ENCODE measurements at regions not wholly inside any gene's neighbourhood (a gene's known extent, or its start where the extent isn't known, plus 50 kb on each side); places are given as distances from the start of the nearest gene placed in this dataset.

DNA sequence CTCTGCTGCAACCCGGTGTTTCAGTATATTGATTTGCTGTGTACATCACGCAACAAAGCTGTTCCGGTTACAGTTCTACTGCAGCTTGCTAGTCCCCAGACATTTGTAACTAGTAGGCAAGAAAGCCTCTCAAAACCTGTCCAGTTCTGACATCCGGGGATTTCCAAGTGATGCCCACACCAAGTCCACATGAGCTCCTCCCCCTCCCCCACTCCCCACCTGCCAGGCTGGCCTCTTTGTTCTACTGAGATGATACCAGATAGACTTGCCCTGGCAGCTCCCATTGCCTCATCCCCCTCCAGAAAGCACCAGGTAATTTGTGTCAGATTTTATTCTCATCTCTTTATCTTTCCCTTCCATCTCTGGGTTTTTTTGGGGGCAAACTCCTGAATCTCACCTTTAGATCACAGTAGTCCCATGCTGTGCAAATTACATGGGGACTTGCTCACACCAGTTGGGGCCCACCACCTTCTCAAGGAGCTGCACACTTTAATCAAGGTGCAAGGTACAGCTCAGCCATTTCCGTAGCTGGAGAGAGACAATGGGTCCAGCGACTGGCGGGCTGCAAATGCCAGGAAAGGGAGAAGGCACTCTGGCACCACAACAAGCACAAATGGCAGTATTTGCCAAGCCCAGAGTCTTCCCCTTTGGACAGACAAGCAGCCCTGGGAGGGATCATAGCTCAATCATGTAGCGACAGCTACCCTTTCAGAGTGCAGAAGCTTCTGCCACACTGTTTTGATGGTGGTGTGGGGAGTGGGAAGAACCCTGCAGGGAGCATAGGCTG is 183.1 kb downstream of the CYLD start:
- no peak for DNase-seq

GRCh38 chr16:50917950-50918703 is 176.2 kb downstream of the CYLD start:
- DNase-seq = no peak

DNA sequence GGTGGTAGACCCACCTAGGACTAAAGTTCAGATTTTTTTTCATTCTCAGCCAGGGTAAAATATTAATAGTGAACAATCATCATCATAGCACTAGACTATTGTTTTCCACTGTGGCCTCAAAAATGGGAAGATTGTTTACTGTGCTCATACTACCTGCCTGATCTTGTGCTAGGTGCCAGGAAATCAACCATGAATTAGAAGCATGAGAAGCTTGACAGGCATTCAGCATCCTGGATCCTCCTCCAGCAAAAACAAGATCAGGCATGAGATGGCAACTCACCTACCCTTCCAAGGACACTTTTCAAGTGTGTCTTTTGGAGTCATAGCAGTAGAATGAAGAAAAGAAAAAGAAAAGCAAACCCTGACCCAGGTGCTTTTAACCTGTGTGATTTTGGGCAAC is 174.2 kb downstream of the CYLD start:
- DNase-seq = no peak

GRCh38 chr16:50915120-50915519 is 173.2 kb downstream of the CYLD start:
- DNase-seq = no peak

DNA sequence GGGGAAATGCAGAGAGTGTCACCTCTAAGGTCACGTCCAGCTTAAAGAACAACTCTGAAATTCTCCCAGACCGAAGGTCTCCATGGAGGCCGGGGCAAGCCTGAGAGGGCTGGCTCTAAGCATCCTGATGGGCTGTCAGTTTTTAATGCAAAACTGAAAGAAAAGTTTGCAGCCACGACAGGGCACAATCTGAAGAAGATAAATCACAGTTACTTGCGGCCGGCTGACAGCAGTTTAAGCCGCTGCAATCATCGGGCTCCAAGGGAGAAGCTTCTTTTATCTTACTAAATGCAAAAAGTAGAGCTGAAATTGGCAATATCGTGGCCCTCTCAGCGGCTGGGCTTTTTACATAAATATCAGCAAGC is 168.8 kb downstream of the CYLD start:
- no peak for DNase-seq

GRCh38 chr16:50909831-50910735 is 168.2 kb downstream of the CYLD start:
- no peak for DNase-seq

DNA sequence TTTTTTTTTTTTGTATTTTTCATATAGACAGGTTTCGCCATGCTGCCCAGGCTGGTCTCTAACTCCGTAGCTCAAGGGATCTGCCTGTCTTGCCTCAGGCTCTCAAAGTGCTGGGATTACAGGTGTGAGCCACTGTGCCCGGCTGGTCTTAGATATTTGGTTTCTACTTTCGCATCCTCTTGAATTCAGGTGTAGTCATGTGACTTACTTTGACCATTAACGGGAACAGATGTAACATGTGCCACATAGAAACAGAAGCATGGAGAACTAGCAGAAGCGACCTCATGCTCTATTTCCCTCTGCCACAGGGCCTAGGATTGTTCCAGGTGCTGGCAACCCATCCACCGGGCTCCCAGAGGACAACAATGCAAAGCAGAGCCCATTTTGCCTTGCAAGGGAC is 166.6 kb downstream of the CYLD start:
- DNase-seq = no peak

- DNase-seq = no peak
Observed at GRCh38 chr16:50906454-50906853, 164.6 kb downstream of the CYLD start.

- DNase-seq = no peak
Observed at GRCh38 chr16:50902457-50902856, 160.6 kb downstream of the CYLD start.

- DNase-seq = no peak
Observed at GRCh38 chr16:50901062-50901461, 159.2 kb downstream of the CYLD start.

- no peak for DNase-seq
Observed at GRCh38 chr16:50900391-50900942, 158.6 kb downstream of the CYLD start.

DNA sequence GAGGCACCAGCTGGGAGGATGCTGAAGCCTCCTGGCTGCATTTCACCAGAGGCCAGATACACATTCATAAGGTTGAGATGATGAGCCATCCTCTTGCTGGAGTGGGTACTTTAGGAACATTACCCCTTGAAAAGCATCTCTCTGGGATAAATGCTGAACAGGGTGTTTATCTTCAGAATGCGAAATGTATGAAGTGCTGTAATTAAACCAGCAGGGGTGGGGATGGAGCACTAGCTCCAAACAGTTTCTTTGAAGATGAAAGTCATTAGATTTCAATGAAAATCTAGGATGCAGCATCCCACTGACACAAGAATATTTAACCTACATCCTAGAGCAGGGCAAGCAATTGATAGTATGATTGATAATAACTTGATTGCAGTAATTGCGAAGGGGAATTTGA is 158.1 kb downstream of the CYLD start:
- no peak for DNase-seq

DNA sequence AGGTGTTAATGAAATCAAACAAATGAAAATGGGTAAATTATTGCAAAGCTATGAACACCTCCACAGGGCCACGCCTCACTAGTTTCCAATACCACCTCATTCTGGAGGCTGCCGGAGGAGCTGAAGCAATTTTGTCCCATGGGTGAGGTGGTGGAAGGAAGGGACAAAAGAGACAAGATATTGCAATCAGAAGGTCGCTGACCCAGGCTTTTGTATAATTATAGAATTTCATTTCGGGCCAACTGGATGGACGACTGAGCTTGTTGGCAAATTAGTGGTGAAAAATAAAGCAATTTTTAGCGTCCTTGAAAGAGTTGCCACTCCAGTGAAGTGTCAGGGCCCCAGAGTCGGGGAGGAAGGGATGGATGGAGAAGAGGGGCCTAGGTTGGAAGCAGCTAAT is 147.9 kb downstream of the CYLD start:
- no peak for DNase-seq

- no peak for DNase-seq
Observed at GRCh38 chr16:50889276-50889675, 147.4 kb downstream of the CYLD start.

DNA sequence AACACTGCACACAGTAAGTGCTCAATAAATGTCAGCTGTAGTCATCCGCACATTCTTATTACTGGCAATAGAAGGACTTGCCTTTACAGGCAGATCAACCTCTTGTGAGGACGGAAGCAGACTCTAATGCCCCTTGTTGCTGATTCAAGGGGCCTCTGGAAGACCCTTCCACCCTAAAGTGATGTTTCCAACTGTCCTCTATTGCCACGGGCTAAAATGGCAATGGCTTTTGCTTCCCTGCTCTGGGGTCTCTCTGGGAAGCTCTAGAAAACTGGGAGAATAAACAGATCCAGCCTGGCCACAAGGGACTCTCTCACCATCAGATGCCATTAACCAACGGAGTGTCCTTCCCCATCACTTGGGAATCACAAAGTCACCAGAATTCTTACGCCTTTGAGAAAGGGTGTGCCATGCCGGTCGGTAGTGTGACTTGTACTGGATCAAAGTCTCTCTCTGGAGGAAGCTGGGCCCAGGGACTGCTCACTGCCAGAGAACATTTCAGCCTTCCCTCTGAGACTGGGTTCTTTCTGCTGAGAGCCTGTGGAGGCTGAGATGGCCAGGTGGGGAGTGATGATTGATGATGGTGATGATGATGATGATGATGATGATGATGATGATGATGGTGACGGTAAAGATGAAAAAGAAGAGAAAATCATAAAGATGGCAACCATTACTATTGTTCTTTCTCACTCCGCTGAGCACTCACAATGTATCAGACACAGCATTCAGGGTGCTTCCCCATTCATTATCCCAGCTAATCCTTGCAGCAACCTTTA is 146.8 kb downstream of the CYLD start:
- no peak for DNase-seq

- no peak for DNase-seq
Observed at GRCh38 chr16:50887500-50888298, 145.8 kb downstream of the CYLD start.

DNA sequence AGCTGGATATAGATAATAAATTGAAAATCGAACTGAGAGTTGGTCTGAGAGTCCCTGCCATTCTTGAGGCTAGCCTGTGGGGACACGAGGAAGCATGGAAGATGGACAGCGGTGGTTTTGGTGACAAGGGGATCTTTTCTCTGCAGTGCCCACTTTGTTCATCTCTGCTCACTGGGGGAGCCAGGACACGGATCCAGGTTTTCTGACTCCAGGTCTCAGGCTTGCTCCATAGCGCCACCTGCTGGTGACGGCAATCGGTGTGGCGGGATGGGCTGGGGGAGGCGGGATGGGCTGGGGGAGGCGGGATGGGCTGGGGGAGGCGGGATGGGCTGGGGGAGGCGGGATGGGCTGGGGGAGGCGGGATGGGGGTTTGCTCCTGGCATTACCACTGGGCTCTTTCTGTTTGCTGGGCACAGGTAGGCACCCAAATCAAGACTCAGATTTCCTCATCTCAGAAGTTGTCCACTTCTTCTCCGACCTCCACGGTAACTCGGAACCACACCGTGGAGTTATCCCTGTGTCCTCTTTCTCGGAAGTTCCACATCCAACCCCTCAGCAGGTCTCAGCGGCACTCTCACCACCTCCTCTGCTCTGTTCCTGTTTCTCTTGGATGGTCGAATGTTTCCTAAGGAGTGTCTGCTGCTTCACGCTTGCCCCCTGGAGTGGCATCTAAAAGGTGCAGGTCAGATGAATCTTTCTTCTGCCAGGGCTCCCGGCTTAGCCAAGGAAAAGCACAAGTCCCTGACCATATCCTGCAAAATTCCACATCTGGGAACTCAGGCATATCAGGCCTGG is 142.4 kb downstream of the CYLD start:
- no peak for DNase-seq

- DNase-seq = no peak
Observed at GRCh38 chr16:50881956-50882355, 140.1 kb downstream of the CYLD start.

- no peak for DNase-seq
Observed at GRCh38 chr16:50881331-50881830, 139.5 kb downstream of the CYLD start.

Measured in muscle of arm (tissue), 1 donor.